IPS-NIHi11 (cell line): ENCODE measurements at regions not wholly inside any gene's neighbourhood (a gene's known extent, or its start where the extent isn't known, plus 50 kb on each side); places are given as distances from the start of the nearest gene placed in this dataset.

Experiments
- DNase-seq: peaks from one replicate; pipeline ENCODE4 v3.0.0; 2012; ENCODE audit warnings: mixed read lengths, low spot score

GRCh38 chr5:54743581-54743980 is 226.0 kb downstream of the SNX18 start:
- no peak for DNase-seq

GRCh38 chr5:54742417-54742891 is 224.9 kb downstream of the SNX18 start:
- peak; percentile 35 for DNase-seq

GRCh38 chr5:54741711-54742110 is 224.2 kb downstream of the SNX18 start:
- no peak for DNase-seq

GRCh38 chr5:54740141-54740540 is 222.6 kb downstream of the SNX18 start:
- DNase-seq: no peak

GRCh38 chr5:54739371-54739770 is 221.8 kb downstream of the SNX18 start:
- DNase-seq: no peak

- DNase-seq: no peak
Observed at GRCh38 chr5:54738973-54739367, 221.4 kb downstream of the SNX18 start.

- no peak for DNase-seq
Observed at GRCh38 chr5:54738118-54738972, 220.8 kb downstream of the SNX18 start.

- no peak for DNase-seq
Observed at GRCh38 chr5:54736003-54736797, 218.6 kb downstream of the SNX18 start.

- no peak for DNase-seq
Observed at GRCh38 chr5:54733101-54733500, 215.5 kb downstream of the SNX18 start.

- DNase-seq: no peak
Observed at GRCh38 chr5:54732108-54732507, 214.5 kb downstream of the SNX18 start.

GRCh38 chr5:54728588-54728915 is 211.0 kb downstream of the SNX18 start:
- no peak for DNase-seq

- no peak for DNase-seq
Observed at GRCh38 chr5:54727874-54728587, 210.5 kb downstream of the SNX18 start.

- no peak for DNase-seq
Observed at GRCh38 chr5:54725391-54726280, 208.1 kb downstream of the SNX18 start.

GRCh38 chr5:54722846-54723433 is 205.4 kb downstream of the SNX18 start:
- DNase-seq: no peak

GRCh38 chr5:54721951-54722654 is 204.5 kb downstream of the SNX18 start:
- DNase-seq: no peak

GRCh38 chr5:54721116-54721515 is 203.6 kb downstream of the SNX18 start:
- DNase-seq: no peak

GRCh38 chr5:54720341-54720740 is 202.8 kb downstream of the SNX18 start:
- no peak for DNase-seq

GRCh38 chr5:54719384-54720283 is 202.1 kb downstream of the SNX18 start:
- DNase-seq: peak; percentile 73

- DNase-seq: no peak
Observed at GRCh38 chr5:54718656-54719055, 201.1 kb downstream of the SNX18 start.
